Umbilical cord (tissue), 1 donor: ENCODE measurements at regions not wholly inside any gene's neighbourhood (a gene's known extent, or its start where the extent isn't known, plus 50 kb on each side); places are given as distances from the start of the nearest gene placed in this dataset.
"Not testable (repeated sequence)": the region's sequence is repeated elsewhere in the genome, so short reads cannot be mapped to it uniquely, and the experiment has no call there.

Experiments used
- DNase-seq: peaks from one replicate; pipeline ENCODE4 v3.0.0-alpha.2; 2015; ENCODE audit warnings: low spot score

DNA sequence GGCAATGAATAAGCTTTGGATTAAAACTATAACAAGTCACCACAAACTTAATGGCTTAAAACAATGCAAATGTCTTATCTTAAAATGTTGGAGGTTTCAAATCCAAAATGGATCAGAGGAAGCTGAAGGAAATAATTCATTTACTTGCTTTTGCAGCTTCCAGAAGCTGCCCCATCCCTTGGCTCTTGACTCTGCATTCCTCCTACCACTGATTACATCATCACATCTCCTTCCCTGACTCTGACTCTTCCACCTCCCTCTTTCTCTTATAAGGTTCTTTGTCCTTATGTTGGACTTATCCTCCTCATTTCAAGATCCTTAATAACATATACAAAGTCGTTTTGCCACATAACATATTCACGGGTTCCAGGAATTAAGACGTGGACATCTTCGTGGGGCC is 982.8 kb upstream of the ROBO1 start:
- no peak for DNase-seq

GRCh38 chr3:80734920-80735319 is 967.1 kb upstream of the ROBO1 start:
- DNase-seq: no peak

- DNase-seq: no peak
These were observed 966.7 kb upstream of the ROBO1 start for GRCh38 chr3:80734483-80734882.

- DNase-seq: peak; percentile 76
These were observed 965.9 kb upstream of the ROBO1 start for GRCh38 chr3:80733522-80734176.

- not testable (repeated sequence) for DNase-seq
These were observed 959.8 kb upstream of the ROBO1 start for GRCh38 chr3:80727561-80727960.

GRCh38 chr3:80709597-80710322 is 942.0 kb upstream of the ROBO1 start:
- DNase-seq: not testable (repeated sequence)

DNA sequence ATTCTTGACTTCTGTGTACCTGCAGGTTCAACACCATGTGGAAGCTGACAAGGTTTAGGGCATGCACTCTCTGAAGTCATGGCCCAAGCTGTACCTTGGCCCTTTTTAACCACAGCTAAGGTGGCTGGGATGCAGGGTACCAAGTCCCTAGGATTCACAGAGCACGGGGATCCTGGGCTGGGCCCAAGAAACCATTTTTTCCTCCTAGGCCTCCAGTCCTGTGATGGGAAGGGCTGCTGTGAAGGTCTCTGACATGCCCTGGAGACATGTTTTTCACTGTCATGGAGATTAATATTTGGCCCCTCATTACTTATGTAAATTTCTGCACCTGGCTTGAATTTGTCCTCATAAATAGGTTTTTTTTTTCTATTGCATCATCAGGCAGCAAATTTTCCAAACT is 937.5 kb upstream of the ROBO1 start:
- no peak for DNase-seq

DNA sequence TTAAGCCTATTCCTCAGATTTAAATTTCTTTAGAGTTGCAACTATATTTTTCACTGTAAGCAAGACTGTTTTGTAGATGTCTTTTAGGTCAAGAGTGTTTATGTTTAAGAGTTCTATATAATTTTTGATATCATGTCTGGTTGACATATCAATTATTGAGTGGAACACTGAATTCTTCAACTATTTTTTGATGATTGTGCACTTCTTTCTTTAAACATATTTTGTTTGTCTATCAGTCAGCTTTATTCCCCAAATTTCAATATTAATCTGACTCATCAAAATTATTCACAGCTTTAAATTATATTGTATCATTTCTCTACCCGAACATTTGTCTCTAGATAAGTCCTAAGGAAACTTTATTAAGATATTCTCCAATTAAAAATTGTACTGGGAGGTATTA is 933.6 kb upstream of the ROBO1 start:
- DNase-seq: no peak

- DNase-seq: no peak
These were observed 929.5 kb upstream of the ROBO1 start for GRCh38 chr3:80697291-80697690.

- DNase-seq: peak; percentile 76
These were observed 928.5 kb upstream of the ROBO1 start for GRCh38 chr3:80696280-80696679.

DNA sequence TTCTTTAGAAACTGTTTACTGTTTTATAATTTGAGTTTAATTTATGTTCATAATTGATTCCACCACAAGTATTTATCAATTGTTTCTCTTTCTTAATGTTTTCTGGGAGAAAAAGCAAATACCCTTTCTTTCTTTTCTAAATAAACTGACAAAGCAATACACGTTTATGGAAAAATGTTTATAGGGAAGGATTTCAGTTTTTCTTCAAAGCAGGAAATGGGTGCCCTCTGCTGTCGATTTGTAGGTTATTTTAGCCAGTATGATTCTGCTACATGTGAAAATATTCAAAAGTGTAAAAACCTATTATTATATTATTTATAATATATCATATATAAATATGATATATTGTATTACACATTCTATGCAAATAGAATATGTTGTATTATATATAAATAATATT is 921.0 kb upstream of the ROBO1 start:
- peak; percentile 38 for DNase-seq

GRCh38 chr3:80682951-80683350 is 915.2 kb upstream of the ROBO1 start:
- no peak for DNase-seq

- DNase-seq: no peak
These were observed 914.4 kb upstream of the ROBO1 start for GRCh38 chr3:80682235-80682634.

DNA sequence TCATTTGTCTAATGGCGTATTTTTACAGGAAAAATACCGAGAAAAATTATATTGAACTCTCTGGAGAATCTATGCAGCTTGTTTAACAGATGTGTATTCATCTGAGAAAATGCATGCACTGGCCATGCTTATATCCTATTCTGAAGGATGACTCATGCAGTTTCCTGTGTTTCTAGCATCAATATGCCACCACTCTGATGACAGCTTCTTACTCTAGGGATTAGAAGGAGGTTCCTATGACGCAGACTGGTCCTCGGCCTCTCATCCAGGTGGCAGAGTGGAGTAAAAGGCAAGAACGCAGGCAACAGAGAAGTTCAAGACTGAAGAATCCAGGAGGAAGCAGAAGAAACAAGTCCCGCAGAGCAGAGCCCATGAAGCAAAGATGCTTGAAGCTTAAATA is 910.0 kb upstream of the ROBO1 start:
- peak; percentile 3 for DNase-seq

GRCh38 chr3:80676866-80677265 is 909.1 kb upstream of the ROBO1 start:
- DNase-seq: no peak

DNA sequence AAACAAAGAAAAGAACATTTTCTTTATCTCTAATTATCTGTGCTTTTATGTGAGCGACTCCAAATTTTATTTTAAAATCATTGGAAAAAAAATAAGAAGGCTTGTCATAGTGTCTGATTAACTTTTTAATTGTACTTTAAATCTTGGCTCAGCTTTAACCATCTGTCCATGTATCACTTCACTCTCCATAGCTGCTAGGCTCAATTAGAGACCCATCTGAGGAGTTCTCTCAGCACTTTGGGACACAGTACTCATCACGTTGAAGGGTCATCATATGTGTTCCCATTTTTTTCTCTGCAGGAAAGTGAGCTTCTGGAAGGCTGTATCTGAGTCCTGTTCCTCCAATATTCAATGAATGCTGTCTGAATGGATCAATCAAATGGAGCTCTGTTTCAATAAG is 908.5 kb upstream of the ROBO1 start:
- DNase-seq: no peak

DNA sequence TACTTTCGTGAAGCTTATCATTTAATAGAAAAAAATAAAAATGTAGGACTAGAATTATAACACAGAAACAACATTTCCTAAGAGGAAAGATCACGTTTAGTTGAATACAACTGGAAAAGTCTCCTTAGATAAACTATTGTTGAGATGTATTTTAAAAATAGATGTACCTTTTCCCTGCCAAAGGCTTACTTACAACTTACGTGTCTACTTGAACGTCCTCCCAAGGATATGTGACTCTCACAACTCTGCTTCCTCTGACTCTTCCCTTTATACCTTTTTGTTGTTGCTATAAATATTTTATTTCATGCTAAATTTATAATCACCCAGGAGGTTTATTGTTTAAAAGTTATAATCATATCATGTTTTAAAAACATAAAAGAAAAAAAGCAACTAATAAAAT is 908.0 kb upstream of the ROBO1 start:
- DNase-seq: no peak

DNA sequence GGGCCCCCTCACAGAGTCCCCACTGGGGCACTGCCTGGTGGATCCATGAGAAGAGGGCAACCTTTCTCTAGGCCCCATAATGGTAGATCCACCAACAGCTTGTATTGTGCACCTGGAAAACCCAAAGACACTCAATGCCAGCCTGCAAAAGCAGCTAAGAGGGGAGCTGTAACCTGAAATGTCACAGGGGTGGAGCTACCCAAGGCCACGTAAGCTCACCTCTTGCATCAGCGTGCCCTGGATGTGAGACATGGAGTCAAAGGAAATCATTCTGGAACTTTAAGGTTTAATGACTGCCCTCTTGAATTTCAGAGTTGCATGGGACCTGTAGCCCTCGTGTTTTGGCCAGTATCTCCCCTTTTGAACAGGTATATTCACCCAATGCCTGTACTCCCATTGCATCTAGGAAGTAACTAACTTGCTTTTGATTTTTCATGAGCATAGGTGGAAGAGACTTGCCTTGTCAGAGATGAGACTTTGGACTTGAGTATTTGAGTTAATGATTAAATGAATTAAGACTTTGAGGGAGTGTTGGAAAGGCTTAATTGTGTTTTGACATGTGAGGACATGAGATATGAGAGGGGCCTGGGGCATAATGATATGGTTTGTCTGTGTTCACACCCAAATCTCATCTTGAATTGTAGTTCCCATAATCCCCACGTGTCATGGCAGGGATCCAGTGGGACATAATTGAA is 900.9 kb upstream of the ROBO1 start:
- DNase-seq: no peak

DNA sequence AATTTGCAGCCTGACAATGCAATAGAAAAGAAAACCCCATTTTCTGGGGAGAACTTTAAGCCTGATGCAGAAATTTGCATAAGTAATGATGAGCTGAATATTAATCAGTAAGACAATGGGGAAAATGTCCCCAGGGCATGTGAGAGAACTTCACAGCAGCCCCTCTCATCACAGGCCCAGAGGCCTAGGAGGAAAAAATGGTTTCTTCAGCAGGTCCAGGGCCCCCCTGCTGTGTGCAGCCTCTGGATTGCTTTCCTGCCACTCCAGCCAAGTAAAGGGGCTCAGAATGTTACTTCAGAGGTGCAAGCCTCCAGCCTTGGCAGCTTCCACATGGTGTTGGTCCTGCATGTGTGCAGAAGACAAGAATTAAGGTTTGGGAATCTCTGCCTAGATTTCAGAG is 900.3 kb upstream of the ROBO1 start:
- no peak for DNase-seq

DNA sequence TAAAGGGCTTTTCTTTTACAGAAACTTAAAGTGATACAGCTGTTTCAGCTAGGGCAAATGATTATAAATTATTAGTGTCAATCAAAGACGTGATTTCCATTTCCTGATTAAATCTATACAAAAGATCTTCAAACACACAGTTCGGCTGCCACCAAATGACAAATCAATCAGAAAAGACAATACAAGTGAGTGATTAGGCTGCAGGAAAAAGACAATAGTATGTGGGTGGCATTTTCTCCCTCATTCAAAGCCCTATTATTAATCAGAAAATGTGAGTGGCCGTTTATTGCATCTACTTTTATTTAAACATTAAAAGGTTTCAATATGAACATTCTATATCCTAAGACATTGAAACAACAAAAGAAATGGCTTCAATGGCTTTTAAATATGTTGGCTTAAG is 895.6 kb upstream of the ROBO1 start:
- no peak for DNase-seq

- no peak for DNase-seq
These were observed 887.4 kb upstream of the ROBO1 start for GRCh38 chr3:80655216-80655615.

- DNase-seq: no peak
These were observed 881.4 kb upstream of the ROBO1 start for GRCh38 chr3:80649170-80649569.

- DNase-seq: no peak
These were observed 875.6 kb upstream of the ROBO1 start for GRCh38 chr3:80643421-80643820.
